ENCODE measurements at regions not wholly inside any gene's neighbourhood (a gene's known extent, or its start where the extent isn't known, plus 50 kb on each side); places are given as distances from the start of the nearest gene placed in this dataset.

GRCh38 chr6:51536728-51537127 is 550.7 kb downstream of the PKHD1 start:
- DNase-seq (ENCODE audit: low read depth), result no peak

DNA sequence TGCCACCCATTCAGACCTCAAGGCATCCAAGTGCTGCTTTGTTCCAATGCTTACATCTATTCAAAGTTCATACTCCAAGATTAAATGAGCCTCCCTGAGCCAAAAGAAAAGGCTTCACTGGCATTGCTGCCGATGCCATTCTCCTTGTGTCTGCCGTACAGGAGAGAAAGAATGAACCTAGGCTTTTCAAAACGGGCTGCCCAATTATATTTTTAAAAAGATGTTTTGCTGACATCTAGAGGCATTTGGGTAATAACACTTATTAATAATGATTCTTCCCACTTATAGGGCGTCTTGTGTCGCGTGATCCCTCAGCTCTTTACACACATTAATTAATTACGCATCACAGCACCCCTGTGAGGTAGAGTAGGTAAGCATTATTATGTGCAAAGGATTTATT is 545.6 kb downstream of the PKHD1 start:
- DNase-seq (ENCODE audit: low read depth), result no peak

DNA sequence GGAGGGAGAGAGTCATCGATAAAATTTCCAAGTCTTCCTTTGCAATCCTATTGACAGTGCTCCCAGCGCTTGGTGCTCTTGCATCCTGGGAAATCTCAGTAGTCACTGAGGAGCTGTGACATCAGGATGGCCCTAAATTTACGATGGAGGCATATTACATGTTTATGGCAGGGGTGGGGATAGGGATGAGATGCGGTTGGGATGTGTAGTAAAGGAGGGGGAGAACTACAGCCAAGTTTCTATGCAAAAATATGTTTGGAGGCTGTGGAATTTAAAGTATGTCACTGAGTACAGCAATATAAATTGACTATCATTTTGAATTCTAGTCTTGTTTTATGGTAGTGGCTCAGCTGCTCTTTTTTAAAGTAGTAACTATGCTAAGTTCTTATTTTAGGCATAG is 544.9 kb downstream of the PKHD1 start:
- DNase-seq (ENCODE audit: low read depth), result no peak

GRCh38 chr6:51550243-51550642 is 537.2 kb downstream of the PKHD1 start:
- DNase-seq (ENCODE audit: low read depth), result no peak

- DNase-seq (ENCODE audit: low read depth), result no peak
Observed at GRCh38 chr6:51552435-51552834, 535.0 kb downstream of the PKHD1 start.

GRCh38 chr6:51553246-51554015 is 534.0 kb downstream of the PKHD1 start:
- DNase-seq (ENCODE audit: low read depth), result no peak

GRCh38 chr6:51554029-51554428 is 533.4 kb downstream of the PKHD1 start:
- no peak for DNase-seq (ENCODE audit: low read depth)

- DNase-seq (ENCODE audit: low read depth), result no peak
Observed at GRCh38 chr6:51559059-51559458, 528.4 kb downstream of the PKHD1 start.

GRCh38 chr6:51562198-51562597 is 525.2 kb downstream of the PKHD1 start:
- DNase-seq (ENCODE audit: low read depth), result no peak
